ENCODE measurements at regions not wholly inside any gene's neighbourhood (a gene's known extent, or its start where the extent isn't known, plus 50 kb on each side); places are given as distances from the start of the nearest gene placed in this dataset.
"Not testable (repeated sequence)": the region's sequence is repeated elsewhere in the genome, so short reads cannot be mapped to it uniquely, and the experiment has no call there.

- no peaks in the 10 kb centered on the region for H3K27me3 ChIP-seq
- no peak for TF ChIP-seq CTCF (IDR thresholded peaks at IDR 0.05)
- no peaks in the 10 kb centered on the region for H3K36me3 ChIP-seq
- no peak overlapping the region for H3K4me3 ChIP-seq
- no peaks in the 10 kb centered on the region for H3K4me1 ChIP-seq
- no peak overlapping the region for H3K27ac ChIP-seq
- DNase-seq (ENCODE audit: low spot score), result no peak
- no peaks in the 10 kb centered on the region for H3K9me3 ChIP-seq
These were observed 1077.3 kb upstream of the MIR17HG start for GRCh38 chr13:90270226-90270625.

- Histone ChIP-seq H3K27me3 (no peaks in the 10 kb centered on the region), H3K27ac (no peak overlapping the region), H3K9me3 (no peaks in the 10 kb centered on the region), H3K4me3 (no peak overlapping the region), H3K4me1 (no peaks in the 10 kb centered on the region), H3K36me3 (no peaks in the 10 kb centered on the region)
- no peak for TF ChIP-seq CTCF (IDR thresholded peaks at IDR 0.05)
- DNase-seq (ENCODE audit: low spot score), result no peak
These were observed 1075.1 kb upstream of the MIR17HG start for GRCh38 chr13:90272356-90272755.

GRCh38 chr13:90276216-90276615 is 1071.3 kb upstream of the MIR17HG start:
- H3K27ac ChIP-seq, result no peak overlapping the region
- no peak for DNase-seq (ENCODE audit: low spot score)
- H3K27me3 ChIP-seq, result no peaks in the 10 kb centered on the region
- no peaks in the 10 kb centered on the region for H3K9me3 ChIP-seq
- no peak overlapping the region for H3K4me3 ChIP-seq
- H3K36me3 ChIP-seq, result no peaks in the 10 kb centered on the region
- no peak for TF ChIP-seq CTCF (IDR thresholded peaks at IDR 0.05)
- no peaks in the 10 kb centered on the region for H3K4me1 ChIP-seq

GRCh38 chr13:90278231-90278630 is 1069.3 kb upstream of the MIR17HG start:
- H3K36me3 ChIP-seq; H3K4me3 ChIP-seq; H3K9me3 ChIP-seq; H3K27me3 ChIP-seq; H3K4me1 ChIP-seq; DNase-seq (ENCODE audit: low spot score); H3K27ac ChIP-seq: not testable (repeated sequence)

- H3K27me3 ChIP-seq, result no peaks in the 10 kb centered on the region
- no peak for DNase-seq (ENCODE audit: low spot score)
- H3K36me3 ChIP-seq, result no peaks in the 10 kb centered on the region
- no peak overlapping the region for H3K4me3 ChIP-seq
- H3K27ac ChIP-seq, result no peak overlapping the region
- no peak for TF ChIP-seq CTCF (IDR thresholded peaks at IDR 0.05)
- no peaks in the 10 kb centered on the region for H3K4me1 ChIP-seq
- no peaks in the 10 kb centered on the region for H3K9me3 ChIP-seq
These were observed 1065.8 kb upstream of the MIR17HG start for GRCh38 chr13:90281709-90282108.

GRCh38 chr13:90287521-90287920 is 1060.0 kb upstream of the MIR17HG start:
- DNase-seq (ENCODE audit: low spot score), result no peak
- Histone ChIP-seq H3K4me3 (no peak overlapping the region), H3K9me3 (no peaks in the 10 kb centered on the region), H3K27ac (no peak overlapping the region), H3K36me3 (no peaks in the 10 kb centered on the region), H3K4me1 (no peaks in the 10 kb centered on the region), H3K27me3 (no peaks in the 10 kb centered on the region)
- TF ChIP-seq CTCF (IDR thresholded peaks at IDR 0.05), result no peak

Data from right atrium auricular region (tissue), 2 donors.